COLO668 (cell line): ENCODE measurements at regions not wholly inside any gene's neighbourhood (a gene's known extent, or its start where the extent isn't known, plus 50 kb on each side); places are given as distances from the start of the nearest gene placed in this dataset.
"Not testable (repeated sequence)": the region's sequence is repeated elsewhere in the genome, so short reads cannot be mapped to it uniquely, and the experiment has no call there.

ENCODE experiments used
- DNase-seq: peaks from one replicate; lab custom pipeline; 2025; ENCODE audit not compliant: unreplicated experiment; lab: John Stamatoyannopoulos, UW

- no peak for DNase-seq
Measured at GRCh38 chr3:110901536-110901935, 170.1 kb upstream of the NECTIN3 start.

GRCh38 chr3:110902453-110903085 lies 169.0 kb upstream of the NECTIN3 start:
- DNase-seq: no peak

GRCh38 chr3:110903771-110904519 lies 167.7 kb upstream of the NECTIN3 start:
- no peak for DNase-seq

- DNase-seq: no peak
Measured at GRCh38 chr3:110904520-110904890, 167.1 kb upstream of the NECTIN3 start.

GRCh38 chr3:110905121-110905520 lies 166.5 kb upstream of the NECTIN3 start:
- no peak for DNase-seq

GRCh38 chr3:110909839-110910238 lies 161.8 kb upstream of the NECTIN3 start:
- DNase-seq: no peak

- DNase-seq: no peak
Measured at GRCh38 chr3:110910346-110910955, 161.2 kb upstream of the NECTIN3 start.

GRCh38 chr3:110918963-110919362 lies 152.7 kb upstream of the NECTIN3 start:
- no peak for DNase-seq

- DNase-seq: no peak
Measured at GRCh38 chr3:110925798-110926197, 145.8 kb upstream of the NECTIN3 start.

GRCh38 chr3:110928016-110928662 lies 143.5 kb upstream of the NECTIN3 start:
- no peak for DNase-seq

GRCh38 chr3:110929816-110930215 lies 141.8 kb upstream of the NECTIN3 start:
- no peak for DNase-seq

- DNase-seq: no peak
Measured at GRCh38 chr3:110932567-110932966, 139.0 kb upstream of the NECTIN3 start.

GRCh38 chr3:110933821-110934426 lies 137.7 kb upstream of the NECTIN3 start:
- DNase-seq: no peak

GRCh38 chr3:110938629-110939028 lies 133.0 kb upstream of the NECTIN3 start:
- no peak for DNase-seq

- no peak for DNase-seq
Measured at GRCh38 chr3:110940055-110940454, 131.6 kb upstream of the NECTIN3 start.

- DNase-seq: no peak
Measured at GRCh38 chr3:110944782-110945181, 126.8 kb upstream of the NECTIN3 start.

GRCh38 chr3:110946810-110947209 lies 124.8 kb upstream of the NECTIN3 start:
- no peak for DNase-seq

GRCh38 chr3:110949194-110949593 lies 122.4 kb upstream of the NECTIN3 start:
- DNase-seq: not testable (repeated sequence)

- no peak for DNase-seq
Measured at GRCh38 chr3:110955301-110955880, 116.2 kb upstream of the NECTIN3 start.

GRCh38 chr3:110956081-110956480 lies 115.5 kb upstream of the NECTIN3 start:
- DNase-seq: no peak
